ENCODE measurements at regions not wholly inside any gene's neighbourhood (a gene's known extent, or its start where the extent isn't known, plus 50 kb on each side); places are given as distances from the start of the nearest gene placed in this dataset.

- DNase-seq (no peak), ATAC-seq (no peak)
- Histone ChIP-seq H3K27me3 (no peaks in the 10 kb centered on the region), H3K4me1 (no peaks in the 10 kb centered on the region), H3K9me3 (no peaks in the 10 kb centered on the region), H3K4me3 (no peak overlapping the region), H3K36me3 (no peaks in the 10 kb centered on the region), H3K27ac (no peak overlapping the region)
- no peak for TF ChIP-seq CTCF (IDR thresholded peaks at IDR 0.05)
- intact Hi-C loops (cut with DNase I): no loop called here
Observed at GRCh38 chr7:46880508-46881196, 701.3 kb downstream of the TNS3 start.

- Histone ChIP-seq H3K9me3 (no peaks in the 10 kb centered on the region), H3K4me3 (no peak overlapping the region), H3K36me3 (no peaks in the 10 kb centered on the region), H3K27me3 (no peaks in the 10 kb centered on the region), H3K27ac (no peak overlapping the region), H3K4me1 (no peaks in the 10 kb centered on the region)
- peak in 2 of 4 donors; percentile 3 to 4 for DNase-seq
- no peak for TF ChIP-seq CTCF (IDR thresholded peaks at IDR 0.05)
- ATAC-seq: no peak
- intact Hi-C loops (cut with DNase I): no loop called here
Observed at GRCh38 chr7:46879783-46880182, 702.1 kb downstream of the TNS3 start.

- intact Hi-C loops (cut with DNase I): no loop called here
- no peak for ATAC-seq
- Histone ChIP-seq H3K27me3 (no peaks in the 10 kb centered on the region), H3K27ac (no peak overlapping the region), H3K9me3 (no peaks in the 10 kb centered on the region), H3K36me3 (no peaks in the 10 kb centered on the region), H3K4me3 (no peak overlapping the region), H3K4me1 (no peaks in the 10 kb centered on the region)
- no peak for TF ChIP-seq CTCF (IDR thresholded peaks at IDR 0.05)
- DNase-seq: no peak
Observed at GRCh38 chr7:46871516-46871915, 710.4 kb downstream of the TNS3 start.

GRCh38 chr7:46864716-46865115, 717.2 kb downstream of the TNS3 start:
- intact Hi-C loops (cut with DNase I): no loop called here
- Histone ChIP-seq H3K4me1 (no peaks in the 10 kb centered on the region), H3K27me3 (no peaks in the 10 kb centered on the region), H3K27ac (no peak overlapping the region), H3K4me3 (no peak overlapping the region), H3K36me3 (no peaks in the 10 kb centered on the region), H3K9me3 (no peaks in the 10 kb centered on the region)
- DNase-seq (no peak), ATAC-seq (no peak)
- no peak for TF ChIP-seq CTCF (IDR thresholded peaks at IDR 0.05)

GRCh38 chr7:46859963-46860475, 721.9 kb downstream of the TNS3 start:
- TF ChIP-seq CTCF (IDR thresholded peaks at IDR 0.05): no peak
- Histone ChIP-seq H3K4me1 (no peaks in the 10 kb centered on the region), H3K36me3 (no peaks in the 10 kb centered on the region), H3K9me3 (no peaks in the 10 kb centered on the region), H3K27ac (no peak overlapping the region), H3K4me3 (no peak overlapping the region), H3K27me3 (no peaks in the 10 kb centered on the region)
- DNase-seq (peak in 1 of 4 donors; percentile 34), ATAC-seq (no peak)
- intact Hi-C loops (cut with DNase I): no loop called here

Measured in left lung (tissue), 4 donors.